GM19468 (cell line): ENCODE measurements at regions not wholly inside any gene's neighbourhood (a gene's known extent, or its start where the extent isn't known, plus 50 kb on each side); places are given as distances from the start of the nearest gene placed in this dataset.

ENCODE experiments used
- ATAC-seq: cut with Tn5 transposase; IDR thresholded peaks from one replicate; pipeline ENCODE4 v1.9.1; 2021; ENCODE audit warnings: mild to moderate bottlenecking, moderate library complexity, moderate number of reproducible peaks; ENCODE audit not compliant: unreplicated experiment; ENCODE audit errors: extremely low read depth

GRCh38 chr4:122041312-122041711, 89.5 kb upstream of the TRPC3 start:
- no peak for ATAC-seq

GRCh38 chr4:122038896-122039295, 87.0 kb upstream of the TRPC3 start:
- no peak for ATAC-seq

DNA sequence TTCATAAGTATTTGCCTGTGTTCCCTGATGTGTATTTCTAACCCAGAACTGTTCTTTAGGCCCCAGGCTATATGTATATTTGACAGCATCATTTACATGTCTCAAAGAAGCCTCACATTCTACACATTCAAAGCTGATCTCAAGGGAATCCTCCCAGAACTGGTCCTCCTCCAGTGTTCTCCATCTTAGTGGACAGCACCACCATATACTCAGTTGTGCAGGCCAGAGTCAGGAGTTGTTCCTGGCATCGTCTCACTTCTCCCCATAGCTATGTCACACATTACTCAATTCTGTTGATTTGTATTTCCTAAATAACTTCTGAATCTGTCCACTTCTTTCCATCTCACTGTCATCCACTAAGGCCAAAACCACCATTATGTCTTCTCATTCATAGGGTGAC, 82.8 kb upstream of the TRPC3 start:
- ATAC-seq = no peak

GRCh38 chr4:122027203-122027602, 75.3 kb upstream of the TRPC3 start:
- no peak for ATAC-seq

GRCh38 chr4:122017296-122017695, 65.4 kb upstream of the TRPC3 start:
- no peak for ATAC-seq

DNA sequence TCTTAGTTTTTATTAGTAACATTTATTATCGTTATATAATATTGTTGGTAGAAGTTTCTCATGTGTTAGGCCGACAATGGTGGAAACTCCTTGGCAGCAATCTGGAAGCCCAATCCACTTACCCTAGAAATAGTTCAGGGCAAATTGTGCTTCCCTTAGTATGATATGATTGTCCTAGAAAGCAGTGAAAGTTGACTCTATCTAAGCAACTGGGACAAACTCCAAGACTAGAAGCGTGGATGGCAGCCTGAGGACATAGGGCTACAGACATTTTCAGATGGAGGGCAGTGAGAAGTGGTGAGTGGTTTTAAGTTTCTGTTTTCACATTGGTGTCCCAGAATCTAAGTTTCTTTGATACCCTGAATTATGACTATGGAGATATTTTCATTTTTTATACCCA, 63.3 kb upstream of the TRPC3 start:
- ATAC-seq = no peak

- no peak for ATAC-seq
These were observed 60.9 kb upstream of the TRPC3 start for GRCh38 chr4:122012735-122013134.

DNA sequence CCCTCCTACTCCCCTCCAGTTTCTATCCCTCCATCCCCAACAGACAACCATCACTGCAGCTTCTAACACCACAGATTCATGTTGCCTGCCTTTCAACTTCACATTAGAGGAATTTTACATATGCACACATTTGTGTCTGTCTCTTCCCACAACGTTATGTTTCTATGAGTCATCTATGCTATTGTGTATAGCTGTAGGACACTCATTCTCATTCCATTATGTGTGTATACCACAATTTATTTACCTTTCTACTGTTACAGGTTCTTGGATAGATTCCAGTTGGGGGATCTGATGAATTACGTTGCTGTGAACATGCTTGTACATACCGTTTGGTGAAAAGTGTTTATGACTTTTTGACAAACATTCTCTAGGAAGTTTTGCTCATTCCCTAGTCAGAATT, 58.8 kb upstream of the TRPC3 start:
- ATAC-seq = no peak

DNA sequence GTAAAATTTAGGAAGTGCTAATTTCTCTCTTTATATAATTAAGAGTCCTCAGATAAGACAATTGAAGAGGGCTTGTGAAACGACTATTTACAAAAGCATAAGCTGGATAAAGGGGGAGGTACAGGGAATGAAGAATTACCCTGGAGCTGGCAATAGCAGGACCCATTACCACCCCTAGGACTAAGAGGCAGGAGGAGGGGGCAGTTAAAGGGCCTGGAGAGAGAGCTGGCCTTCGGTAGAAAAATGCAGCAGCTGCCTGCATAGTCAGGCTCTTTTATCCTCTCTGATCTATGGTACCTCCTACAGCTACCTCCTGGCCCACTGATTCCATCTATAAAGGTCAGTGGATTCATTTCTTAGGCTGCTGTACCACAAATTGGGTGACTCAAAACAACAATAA, 57.7 kb upstream of the TRPC3 start:
- no peak for ATAC-seq

GRCh38 chr4:122007016-122007415, 55.2 kb upstream of the TRPC3 start:
- no peak for ATAC-seq

- ATAC-seq = no peak
These were observed 53.4 kb upstream of the TRPC3 start for GRCh38 chr4:122005064-122005755.

DNA sequence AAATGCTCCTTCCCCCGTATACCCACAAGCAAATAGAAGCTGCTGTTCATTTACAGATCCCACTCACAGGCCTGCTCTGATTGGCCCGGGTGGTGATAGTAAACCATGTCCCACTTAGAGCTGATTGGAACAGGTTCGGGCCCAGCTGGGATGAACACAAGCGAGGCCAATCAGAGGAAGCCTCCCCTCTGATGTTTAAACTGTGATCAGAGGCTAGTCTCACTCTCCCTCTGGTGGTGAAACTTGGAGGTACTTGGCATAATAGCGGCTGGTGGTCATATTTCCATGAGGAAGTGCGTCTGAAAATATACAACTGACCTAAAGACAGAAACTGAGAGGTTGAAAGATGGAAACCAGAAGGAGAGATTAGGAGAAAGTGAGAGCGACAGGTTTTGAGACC, 51.5 kb upstream of the TRPC3 start:
- ATAC-seq = peak; percentile 78
